ENCODE measurements at regions not wholly inside any gene's neighbourhood (a gene's known extent, or its start where the extent isn't known, plus 50 kb on each side); places are given as distances from the start of the nearest gene placed in this dataset.
"Not testable (repeated sequence)": the region's sequence is repeated elsewhere in the genome, so short reads cannot be mapped to it uniquely, and the experiment has no call there.

GRCh38 chr1:181185461-181185860, 97.0 kb downstream of the IER5 start:
- peaks cover 2% of the 10 kb centered on the region for H3K27me3 ChIP-seq (ENCODE audit: control insufficient read depth, insufficient read depth, low read length)
- no peaks in the 10 kb centered on the region for H3K36me3 ChIP-seq (ENCODE audit: control insufficient read depth, insufficient read depth, low read length)
- no peak overlapping the region for H3K9ac ChIP-seq (ENCODE audit: low read depth, low read length)
- H3K4me3 ChIP-seq (ENCODE audit: low read depth, low read length), result no peak overlapping the region
- H3K27ac ChIP-seq (ENCODE audit: low read depth, low read length), result no peak overlapping the region
- H3K9me3 ChIP-seq (ENCODE audit: control insufficient read depth, insufficient read depth, low read length), result no peaks in the 10 kb centered on the region
- H3K4me1 ChIP-seq (ENCODE audit: control insufficient read depth, insufficient read depth, low read length), result peaks cover 17% of the 10 kb centered on the region

DNA sequence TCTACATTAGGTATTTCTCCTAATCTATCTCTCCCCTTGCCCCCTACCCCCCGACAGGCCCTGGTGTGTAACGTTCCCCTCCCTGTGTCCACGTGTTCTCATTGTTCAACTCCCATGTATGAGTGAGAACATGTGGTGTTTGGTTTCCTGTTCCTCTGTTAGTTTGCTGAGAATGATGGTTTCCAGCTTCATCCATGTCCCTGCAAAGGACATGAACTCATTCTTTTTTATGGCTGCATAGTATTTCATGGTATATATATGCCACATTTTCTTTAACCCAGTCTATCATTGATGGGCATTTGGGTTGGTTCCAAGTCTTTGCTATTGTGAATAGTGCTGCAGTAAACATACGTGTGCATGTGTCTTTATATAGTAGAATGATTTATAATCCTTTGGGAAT, 97.6 kb downstream of the IER5 start:
- not testable (repeated sequence) for H3K36me3 ChIP-seq (ENCODE audit: control insufficient read depth, insufficient read depth, low read length); H3K9ac ChIP-seq (ENCODE audit: low read depth, low read length); H3K27me3 ChIP-seq (ENCODE audit: control insufficient read depth, insufficient read depth, low read length); H3K9me3 ChIP-seq (ENCODE audit: control insufficient read depth, insufficient read depth, low read length); H3K27ac ChIP-seq (ENCODE audit: low read depth, low read length); H3K4me3 ChIP-seq (ENCODE audit: low read depth, low read length)
- H3K4me1 ChIP-seq (ENCODE audit: control insufficient read depth, insufficient read depth, low read length), result peaks cover 11% of the 10 kb centered on the region

- H3K4me3 ChIP-seq (ENCODE audit: low read depth, low read length), result no peak overlapping the region
- no peak overlapping the region for H3K27ac ChIP-seq (ENCODE audit: low read depth, low read length)
- 0 out of 2 replicates have a peak, but pooled peaks cover 1% of the 10 kb centered on the region for H3K4me1 ChIP-seq (ENCODE audit: control insufficient read depth, insufficient read depth, low read length)
- H3K27me3 ChIP-seq (ENCODE audit: control insufficient read depth, insufficient read depth, low read length), result peaks cover 12% of the 10 kb centered on the region
- no peaks in the 10 kb centered on the region for H3K9me3 ChIP-seq (ENCODE audit: control insufficient read depth, insufficient read depth, low read length)
- H3K36me3 ChIP-seq (ENCODE audit: control insufficient read depth, insufficient read depth, low read length), result no peaks in the 10 kb centered on the region
- no peak overlapping the region for H3K9ac ChIP-seq (ENCODE audit: low read depth, low read length)
These were observed 99.0 kb downstream of the IER5 start for GRCh38 chr1:181187337-181188126.

GRCh38 chr1:181189245-181189644, 100.7 kb downstream of the IER5 start:
- peaks cover 12% of the 10 kb centered on the region for H3K27me3 ChIP-seq (ENCODE audit: control insufficient read depth, insufficient read depth, low read length)
- H3K4me1 ChIP-seq (ENCODE audit: control insufficient read depth, insufficient read depth, low read length), result no peaks in the 10 kb centered on the region
- H3K36me3 ChIP-seq (ENCODE audit: control insufficient read depth, insufficient read depth, low read length), result no peaks in the 10 kb centered on the region
- no peaks in the 10 kb centered on the region for H3K9me3 ChIP-seq (ENCODE audit: control insufficient read depth, insufficient read depth, low read length)
- H3K9ac ChIP-seq (ENCODE audit: low read depth, low read length), result no peak overlapping the region
- H3K4me3 ChIP-seq (ENCODE audit: low read depth, low read length), result no peak overlapping the region
- no peak overlapping the region for H3K27ac ChIP-seq (ENCODE audit: low read depth, low read length)

GRCh38 chr1:181189691-181190363, 101.3 kb downstream of the IER5 start:
- H3K27ac ChIP-seq (ENCODE audit: low read depth, low read length), result no peak overlapping the region
- H3K27me3 ChIP-seq (ENCODE audit: control insufficient read depth, insufficient read depth, low read length), result peaks cover 12% of the 10 kb centered on the region
- no peaks in the 10 kb centered on the region for H3K4me1 ChIP-seq (ENCODE audit: control insufficient read depth, insufficient read depth, low read length)
- H3K36me3 ChIP-seq (ENCODE audit: control insufficient read depth, insufficient read depth, low read length), result no peaks in the 10 kb centered on the region
- no peaks in the 10 kb centered on the region for H3K9me3 ChIP-seq (ENCODE audit: control insufficient read depth, insufficient read depth, low read length)
- H3K4me3 ChIP-seq (ENCODE audit: low read depth, low read length), result peak overlapping the region; percentile 46; the same call in 1 of the 2 replicates
- no peak overlapping the region for H3K9ac ChIP-seq (ENCODE audit: low read depth, low read length)

DNA sequence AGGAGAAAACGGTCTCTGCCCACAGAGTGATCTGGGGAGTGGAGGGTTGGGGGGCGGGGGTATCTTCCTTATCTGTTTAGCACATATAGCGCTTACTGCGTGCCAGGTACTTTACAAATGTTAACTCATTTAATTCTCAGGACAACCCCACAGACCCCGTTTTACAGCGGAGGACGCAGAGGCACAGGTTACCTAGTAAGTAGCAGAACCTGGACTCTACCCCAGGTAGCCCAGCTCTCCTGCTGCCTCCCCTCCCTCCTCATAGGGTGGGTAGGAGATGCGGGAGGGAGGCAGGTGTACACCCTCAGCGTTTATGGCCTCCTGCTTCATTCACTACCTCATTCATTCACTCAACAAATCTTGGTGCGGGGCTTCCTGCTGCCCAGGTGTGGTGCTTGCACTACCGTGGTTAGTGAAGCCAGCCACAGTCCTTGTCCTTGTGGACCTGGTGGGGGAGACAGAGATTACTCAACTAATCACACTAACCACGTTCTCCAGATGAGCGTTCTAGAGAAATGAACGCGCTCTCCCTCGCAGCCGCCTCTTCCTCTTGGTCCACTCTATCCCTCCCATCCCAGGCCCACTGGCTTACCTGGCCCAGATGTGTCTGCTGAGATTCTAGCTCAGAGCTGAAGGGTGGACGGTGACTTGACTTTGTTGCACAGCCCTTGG, 102.0 kb downstream of the IER5 start:
- peaks cover 12% of the 10 kb centered on the region for H3K27me3 ChIP-seq (ENCODE audit: control insufficient read depth, insufficient read depth, low read length)
- no peak overlapping the region for H3K9ac ChIP-seq (ENCODE audit: low read depth, low read length)
- H3K36me3 ChIP-seq (ENCODE audit: control insufficient read depth, insufficient read depth, low read length), result no peaks in the 10 kb centered on the region
- H3K9me3 ChIP-seq (ENCODE audit: control insufficient read depth, insufficient read depth, low read length), result no peaks in the 10 kb centered on the region
- H3K4me3 ChIP-seq (ENCODE audit: low read depth, low read length), result no peak overlapping the region; the same call in 1 of the 2 replicates
- no peak overlapping the region for H3K27ac ChIP-seq (ENCODE audit: low read depth, low read length)
- H3K4me1 ChIP-seq (ENCODE audit: control insufficient read depth, insufficient read depth, low read length), result no peaks in the 10 kb centered on the region

GRCh38 chr1:181191494-181192040, 103.1 kb downstream of the IER5 start:
- peaks cover 12% of the 10 kb centered on the region for H3K27me3 ChIP-seq (ENCODE audit: control insufficient read depth, insufficient read depth, low read length)
- no peaks in the 10 kb centered on the region for H3K4me1 ChIP-seq (ENCODE audit: control insufficient read depth, insufficient read depth, low read length)
- H3K4me3 ChIP-seq (ENCODE audit: low read depth, low read length), result no peak overlapping the region
- no peak overlapping the region for H3K27ac ChIP-seq (ENCODE audit: low read depth, low read length)
- H3K9me3 ChIP-seq (ENCODE audit: control insufficient read depth, insufficient read depth, low read length), result no peaks in the 10 kb centered on the region
- no peaks in the 10 kb centered on the region for H3K36me3 ChIP-seq (ENCODE audit: control insufficient read depth, insufficient read depth, low read length)
- H3K9ac ChIP-seq (ENCODE audit: low read depth, low read length), result no peak overlapping the region

- H3K27me3 ChIP-seq (ENCODE audit: control insufficient read depth, insufficient read depth, low read length), result peaks cover 12% of the 10 kb centered on the region
- no peak overlapping the region for H3K4me3 ChIP-seq (ENCODE audit: low read depth, low read length)
- H3K9me3 ChIP-seq (ENCODE audit: control insufficient read depth, insufficient read depth, low read length), result no peaks in the 10 kb centered on the region
- no peaks in the 10 kb centered on the region for H3K4me1 ChIP-seq (ENCODE audit: control insufficient read depth, insufficient read depth, low read length)
- H3K9ac ChIP-seq (ENCODE audit: low read depth, low read length), result no peak overlapping the region
- H3K36me3 ChIP-seq (ENCODE audit: control insufficient read depth, insufficient read depth, low read length), result no peaks in the 10 kb centered on the region
- no peak overlapping the region for H3K27ac ChIP-seq (ENCODE audit: low read depth, low read length)
These were observed 103.8 kb downstream of the IER5 start for GRCh38 chr1:181192316-181192715.

GRCh38 chr1:181202986-181203555, 114.6 kb downstream of the IER5 start:
- H3K27ac ChIP-seq (ENCODE audit: low read depth, low read length), result no peak overlapping the region
- H3K9ac ChIP-seq (ENCODE audit: low read depth, low read length), result no peak overlapping the region
- peaks cover 8% of the 10 kb centered on the region; the same call in 1 of the 2 replicates for H3K4me1 ChIP-seq (ENCODE audit: control insufficient read depth, insufficient read depth, low read length)
- H3K4me3 ChIP-seq (ENCODE audit: low read depth, low read length), result no peak overlapping the region
- no peaks in the 10 kb centered on the region for H3K9me3 ChIP-seq (ENCODE audit: control insufficient read depth, insufficient read depth, low read length)
- no peaks in the 10 kb centered on the region for H3K36me3 ChIP-seq (ENCODE audit: control insufficient read depth, insufficient read depth, low read length)
- H3K27me3 ChIP-seq (ENCODE audit: control insufficient read depth, insufficient read depth, low read length), result no peaks in the 10 kb centered on the region

DNA sequence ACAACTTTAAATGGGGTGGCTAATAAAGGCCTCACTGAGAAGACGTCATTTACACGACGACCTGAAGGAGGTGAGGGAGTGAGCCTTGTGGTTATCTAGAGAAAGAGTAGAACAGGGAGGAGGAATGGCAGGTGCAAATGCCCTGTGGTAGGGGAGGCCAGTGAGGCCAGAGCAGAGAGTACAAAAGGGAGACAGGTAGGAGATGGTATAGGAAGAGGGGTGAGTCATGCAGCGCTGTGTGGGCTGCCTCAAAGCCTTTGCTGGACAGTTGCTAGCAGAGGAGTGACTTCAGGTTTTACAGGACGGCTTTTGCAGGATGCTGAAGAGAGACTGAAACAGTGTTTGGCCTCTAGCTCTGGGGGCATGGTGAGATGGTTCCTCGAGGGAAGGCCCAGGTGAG, 116.0 kb downstream of the IER5 start:
- H3K4me3 ChIP-seq (ENCODE audit: low read depth, low read length), result no peak overlapping the region
- H3K36me3 ChIP-seq (ENCODE audit: control insufficient read depth, insufficient read depth, low read length), result no peaks in the 10 kb centered on the region
- peaks cover 8% of the 10 kb centered on the region; the same call in 1 of the 2 replicates for H3K4me1 ChIP-seq (ENCODE audit: control insufficient read depth, insufficient read depth, low read length)
- no peak overlapping the region for H3K27ac ChIP-seq (ENCODE audit: low read depth, low read length)
- no peaks in the 10 kb centered on the region for H3K9me3 ChIP-seq (ENCODE audit: control insufficient read depth, insufficient read depth, low read length)
- no peak overlapping the region for H3K9ac ChIP-seq (ENCODE audit: low read depth, low read length)
- no peaks in the 10 kb centered on the region for H3K27me3 ChIP-seq (ENCODE audit: control insufficient read depth, insufficient read depth, low read length)

Measured in HUES48 (cell line).